ENCODE measurements at regions not wholly inside any gene's neighbourhood (a gene's known extent, or its start where the extent isn't known, plus 50 kb on each side); places are given as distances from the start of the nearest gene placed in this dataset.

DNA sequence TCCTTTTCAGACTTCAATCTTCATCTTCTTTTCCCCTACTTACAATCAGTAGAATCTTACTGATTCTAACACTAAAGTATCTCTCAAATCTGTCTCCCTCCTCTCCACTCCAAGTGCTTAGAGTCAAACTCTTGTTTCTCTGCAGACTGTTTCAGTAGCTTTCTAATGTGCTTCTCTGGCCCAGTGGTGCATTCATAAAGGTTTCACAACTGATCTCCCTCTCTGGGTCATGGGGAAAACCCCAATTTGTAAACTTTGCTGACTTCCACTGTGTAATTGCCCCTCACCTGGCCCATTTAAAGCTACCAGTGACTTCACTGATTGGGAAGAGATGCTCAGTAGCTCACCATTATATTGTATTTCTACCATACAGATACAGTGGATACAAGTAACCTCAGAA lies 183.6 kb downstream of the FAXC start:
- intact Hi-C loops (cut with DNase I) = no loop called here
- Histone ChIP-seq H3K9me3 (no peaks in the 10 kb centered on the region), H3K4me3 (no peak overlapping the region), H3K4me1 (replicated peaks) (no peaks in the 10 kb centered on the region), H3K27ac (no peak overlapping the region), H3K27me3 (replicated peaks; ENCODE audit: insufficient read depth) (no peaks in the 10 kb centered on the region), H3K36me3 (no peaks in the 10 kb centered on the region)
- TF ChIP-seq POLR2A (IDR thresholded peaks at IDR 0.05) (no peak), POLR2AphosphoS5 (IDR thresholded peaks at IDR 0.05) (no peak)
- TF ChIP-seq, protein P1, sequence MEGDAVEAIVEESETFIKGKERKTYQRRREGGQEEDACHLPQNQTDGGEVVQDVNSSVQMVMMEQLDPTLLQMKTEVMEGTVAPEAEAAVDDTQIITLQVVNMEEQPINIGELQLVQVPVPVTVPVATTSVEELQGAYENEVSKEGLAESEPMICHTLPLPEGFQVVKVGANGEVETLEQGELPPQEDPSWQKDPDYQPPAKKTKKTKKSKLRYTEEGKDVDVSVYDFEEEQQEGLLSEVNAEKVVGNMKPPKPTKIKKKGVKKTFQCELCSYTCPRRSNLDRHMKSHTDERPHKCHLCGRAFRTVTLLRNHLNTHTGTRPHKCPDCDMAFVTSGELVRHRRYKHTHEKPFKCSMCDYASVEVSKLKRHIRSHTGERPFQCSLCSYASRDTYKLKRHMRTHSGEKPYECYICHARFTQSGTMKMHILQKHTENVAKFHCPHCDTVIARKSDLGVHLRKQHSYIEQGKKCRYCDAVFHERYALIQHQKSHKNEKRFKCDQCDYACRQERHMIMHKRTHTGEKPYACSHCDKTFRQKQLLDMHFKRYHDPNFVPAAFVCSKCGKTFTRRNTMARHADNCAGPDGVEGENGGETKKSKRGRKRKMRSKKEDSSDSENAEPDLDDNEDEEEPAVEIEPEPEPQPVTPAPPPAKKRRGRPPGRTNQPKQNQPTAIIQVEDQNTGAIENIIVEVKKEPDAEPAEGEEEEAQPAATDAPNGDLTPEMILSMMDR (IDR thresholded peaks at IDR 0.05) = no peak
- DNase-seq (ENCODE audit: low spot score) = no peak

- Histone ChIP-seq H3K36me3 (no peaks in the 10 kb centered on the region), H3K27me3 (replicated peaks; ENCODE audit: insufficient read depth) (no peaks in the 10 kb centered on the region), H3K27ac (no peak overlapping the region), H3K4me3 (no peak overlapping the region), H3K9me3 (no peaks in the 10 kb centered on the region), H3K4me1 (replicated peaks) (no peaks in the 10 kb centered on the region)
- 13% methylated on average over 3 of the region's 3 CpGs for WGBS
- intact Hi-C loops (cut with DNase I) = no loop called here
- no peak for DNase-seq (ENCODE audit: low spot score)
- TF ChIP-seq, protein P1 (IDR thresholded peaks at IDR 0.05) = no peak
- TF ChIP-seq POLR2A (IDR thresholded peaks at IDR 0.05) = no peak
These were observed 197.2 kb downstream of the FAXC start for GRCh38 chr6:99152347-99152643.

DNA sequence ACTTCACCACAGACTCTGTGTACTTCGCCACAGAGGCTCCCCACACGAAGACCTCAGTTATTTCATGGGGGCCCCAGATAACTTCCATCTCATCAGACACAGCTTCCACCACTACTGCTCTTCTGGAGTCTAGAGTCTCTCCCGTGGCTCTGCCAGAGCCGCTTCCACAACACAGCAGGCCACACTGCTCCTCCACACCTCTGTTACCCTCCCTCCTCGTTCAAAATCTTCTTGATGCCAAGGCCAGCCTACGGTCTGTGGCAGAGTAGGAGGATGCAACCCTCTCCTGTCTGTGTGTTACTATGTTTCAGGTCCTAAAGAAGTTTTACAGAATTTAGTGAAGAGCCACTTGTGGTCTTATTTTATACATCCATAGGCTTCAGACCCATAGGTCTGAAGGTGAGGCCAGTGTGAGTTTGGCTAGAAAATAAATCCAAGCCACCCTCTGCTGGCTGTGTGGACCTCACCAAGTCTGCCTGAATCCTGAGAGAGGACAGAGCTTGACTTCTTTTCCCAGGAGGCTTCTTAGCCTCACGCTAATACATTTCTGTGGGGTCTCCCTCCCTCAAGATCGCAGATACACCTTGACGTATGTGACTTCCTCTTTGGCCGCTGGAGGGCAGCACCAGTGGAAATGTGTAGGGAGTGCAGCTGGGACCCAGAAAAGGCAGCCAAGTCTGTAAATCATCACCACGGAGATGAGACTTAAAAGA lies 197.7 kb downstream of the FAXC start:
- DNase-seq (ENCODE audit: low spot score) = peak; percentile 19
- Histone ChIP-seq H3K4me1 (replicated peaks) (no peaks in the 10 kb centered on the region), H3K4me3 (no peak overlapping the region), H3K36me3 (no peaks in the 10 kb centered on the region), H3K27me3 (replicated peaks; ENCODE audit: insufficient read depth) (no peaks in the 10 kb centered on the region), H3K27ac (no peak overlapping the region), H3K9me3 (no peaks in the 10 kb centered on the region)
- intact Hi-C loops (cut with DNase I) = no loop called here
- TF ChIP-seq, protein P1 (IDR thresholded peaks at IDR 0.05) = peak in 2 of 4 experiments; percentile 48 to 55
- TF ChIP-seq POLR2A (IDR thresholded peaks at IDR 0.05) = no peak
- WGBS = 50% methylated on average over 11 of the region's 11 CpGs

DNA sequence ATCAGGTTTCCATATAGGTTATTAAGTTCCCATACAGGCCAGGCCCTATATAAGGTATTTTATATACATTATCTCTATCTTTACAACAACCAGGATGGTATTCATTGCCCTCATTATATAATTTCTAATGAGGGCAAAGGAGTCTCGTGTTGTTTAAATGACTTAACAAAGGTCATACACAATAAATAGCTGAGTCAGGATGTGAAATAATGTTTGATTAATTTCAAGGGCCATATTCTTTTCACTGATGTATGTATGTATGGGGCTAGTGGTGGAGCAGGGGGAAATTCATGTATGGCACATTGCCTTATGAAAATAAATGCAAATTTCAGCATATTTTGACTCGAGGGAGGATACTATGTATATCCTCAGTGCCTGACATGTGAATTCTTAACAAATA lies 200.7 kb downstream of the FAXC start:
- Histone ChIP-seq H3K4me3 (no peak overlapping the region), H3K27me3 (replicated peaks; ENCODE audit: insufficient read depth) (no peaks in the 10 kb centered on the region), H3K27ac (no peak overlapping the region), H3K9me3 (no peaks in the 10 kb centered on the region), H3K36me3 (no peaks in the 10 kb centered on the region), H3K4me1 (replicated peaks) (no peaks in the 10 kb centered on the region)
- DNase-seq (ENCODE audit: low spot score) = no peak
- no peak for TF ChIP-seq POLR2A (IDR thresholded peaks at IDR 0.05)
- TF ChIP-seq, protein P1 (IDR thresholded peaks at IDR 0.05) = no peak
- no peak for TF ChIP-seq POLR2AphosphoS5 (IDR thresholded peaks at IDR 0.05)
- 85% methylated on average over 2 of the region's 2 CpGs for WGBS
- intact Hi-C loops (cut with DNase I) = no loop called here

- Histone ChIP-seq H3K4me3 (no peak overlapping the region), H3K27ac (no peak overlapping the region), H3K9me3 (no peaks in the 10 kb centered on the region), H3K36me3 (no peaks in the 10 kb centered on the region), H3K27me3 (replicated peaks; ENCODE audit: insufficient read depth) (no peaks in the 10 kb centered on the region), H3K4me1 (replicated peaks) (no peaks in the 10 kb centered on the region)
- WGBS = 88% methylated on average over 2 of the region's 2 CpGs
- DNase-seq (ENCODE audit: low spot score) = no peak
- TF ChIP-seq, protein P1 (IDR thresholded peaks at IDR 0.05) = no peak
- TF ChIP-seq POLR2A (IDR thresholded peaks at IDR 0.05) = no peak
- TF ChIP-seq POLR2AphosphoS5 (IDR thresholded peaks at IDR 0.05) = no peak
- intact Hi-C loops (cut with DNase I) = no loop called here
These were observed 200.4 kb upstream of the FBXL4 start for GRCh38 chr6:99148111-99148510.
